HG03064 (cell line): ENCODE measurements at regions not wholly inside any gene's neighbourhood (a gene's known extent, or its start where the extent isn't known, plus 50 kb on each side); places are given as distances from the start of the nearest gene placed in this dataset.
A peak's percentile ranks its signal among the peaks of the same experiment; 100 is the strongest.

Experiments
- ATAC-seq: cut with Tn5 transposase; IDR thresholded peaks from one replicate; pipeline ENCODE4 v1.9.1; 2021; ENCODE audit warnings: low read depth; ENCODE audit not compliant: unreplicated experiment

DNA sequence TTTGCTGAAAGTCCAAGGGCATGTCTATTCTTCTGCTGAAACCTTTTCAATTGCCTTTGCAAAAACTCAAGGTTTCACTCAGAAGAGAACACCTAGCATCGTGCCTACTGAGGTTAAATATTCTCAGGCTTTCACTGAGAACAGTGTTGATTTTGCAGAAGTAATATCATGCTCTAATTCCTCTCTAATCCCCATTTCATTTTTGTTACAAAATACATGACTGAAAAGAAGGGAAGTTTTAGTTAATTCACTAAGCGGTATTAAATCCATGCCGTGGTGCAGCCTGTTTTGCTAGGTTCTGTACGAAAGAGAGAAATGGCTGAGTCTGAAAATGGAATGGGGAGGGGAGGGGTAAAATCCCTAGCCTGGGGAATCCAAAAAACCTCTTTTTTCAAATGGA, 163.2 kb upstream of the CAMK1G start:
- ATAC-seq, result no peak

DNA sequence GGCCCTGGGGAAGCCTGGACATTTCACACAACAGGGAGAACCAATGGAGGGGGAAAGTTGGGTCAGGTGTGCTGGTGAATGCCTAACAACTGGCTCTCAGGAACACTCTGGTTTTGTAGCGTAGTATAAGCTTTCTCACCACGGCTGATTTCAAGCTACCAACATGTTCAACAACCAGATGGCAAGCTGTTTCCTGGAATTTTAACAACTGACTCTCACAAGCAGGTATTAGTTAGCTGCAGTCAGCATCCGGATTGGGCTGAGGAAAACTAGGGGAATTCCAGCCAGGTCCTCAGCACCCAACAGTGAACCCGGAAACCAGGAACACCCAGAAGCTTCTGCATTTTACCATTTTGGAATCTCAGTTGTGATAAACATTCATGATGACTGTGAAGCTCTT, 162.3 kb upstream of the CAMK1G start:
- no peak for ATAC-seq

GRCh38 chr1:209421978-209422680, 161.4 kb upstream of the CAMK1G start:
- ATAC-seq, result no peak

DNA sequence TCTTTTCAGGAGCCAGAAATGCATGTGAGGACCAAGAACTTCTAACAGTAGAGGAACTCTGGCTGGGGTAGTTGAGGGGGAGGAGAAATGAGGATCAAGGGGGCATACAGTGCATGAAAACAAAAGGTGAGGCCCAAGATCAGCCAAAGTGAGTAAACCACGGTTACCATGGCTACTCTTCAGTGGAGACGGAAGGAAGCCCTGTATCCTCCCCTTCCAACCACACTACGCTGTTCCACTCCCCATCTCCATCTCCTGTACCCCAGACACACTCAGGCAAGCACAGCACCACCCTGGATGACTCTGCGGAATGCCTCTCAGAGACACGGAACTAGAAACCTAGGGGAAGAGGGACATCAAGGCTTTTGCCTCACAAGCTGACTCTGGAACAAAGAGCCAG, 157.6 kb upstream of the CAMK1G start:
- ATAC-seq, result no peak

DNA sequence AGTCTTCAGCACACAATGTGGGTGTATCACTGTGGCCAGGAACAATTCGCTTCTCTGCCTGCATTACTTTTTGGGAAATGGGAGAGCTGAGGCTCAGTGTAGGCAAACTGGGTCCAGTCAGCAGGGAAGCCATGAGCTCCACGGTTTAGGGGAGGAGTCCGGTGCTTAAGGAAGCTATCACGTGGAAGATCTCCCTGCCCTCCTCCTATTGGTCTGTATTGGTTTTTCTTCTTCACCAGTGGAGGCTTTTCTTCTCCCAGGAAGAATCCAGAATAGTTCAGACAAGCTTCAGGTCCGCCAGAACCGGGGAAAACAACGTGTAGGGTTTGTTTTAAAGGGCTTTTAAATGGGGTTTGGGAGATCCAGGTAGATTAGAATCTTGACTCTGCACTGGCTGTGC, 156.2 kb upstream of the CAMK1G start:
- ATAC-seq, result no peak

GRCh38 chr1:209427811-209428210, 155.7 kb upstream of the CAMK1G start:
- no peak for ATAC-seq

GRCh38 chr1:209428241-209428921, 155.1 kb upstream of the CAMK1G start:
- ATAC-seq, result no peak

- ATAC-seq, result no peak
These were observed 153.9 kb upstream of the CAMK1G start for GRCh38 chr1:209429611-209430010.

DNA sequence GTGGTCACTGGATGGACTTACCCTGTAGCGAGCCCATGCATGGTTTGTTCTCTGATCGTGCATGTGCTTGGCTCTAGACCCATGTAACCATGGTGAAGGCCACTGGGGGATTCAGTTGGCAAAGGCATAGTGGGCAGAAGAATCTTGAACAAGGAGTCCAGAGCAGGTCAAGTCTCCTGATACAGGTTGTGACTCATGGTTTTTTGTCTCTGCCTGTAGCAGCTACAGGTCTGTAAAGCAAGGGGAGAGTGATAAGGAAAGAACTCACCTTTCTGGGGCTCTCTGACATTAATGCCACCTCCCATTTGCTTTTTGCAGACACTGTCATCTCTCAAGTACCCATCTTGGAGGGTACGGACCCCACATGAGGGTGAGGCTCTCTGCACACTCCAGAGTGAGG, 153.4 kb upstream of the CAMK1G start:
- ATAC-seq, result no peak

GRCh38 chr1:209430821-209431259, 152.7 kb upstream of the CAMK1G start:
- no peak for ATAC-seq

DNA sequence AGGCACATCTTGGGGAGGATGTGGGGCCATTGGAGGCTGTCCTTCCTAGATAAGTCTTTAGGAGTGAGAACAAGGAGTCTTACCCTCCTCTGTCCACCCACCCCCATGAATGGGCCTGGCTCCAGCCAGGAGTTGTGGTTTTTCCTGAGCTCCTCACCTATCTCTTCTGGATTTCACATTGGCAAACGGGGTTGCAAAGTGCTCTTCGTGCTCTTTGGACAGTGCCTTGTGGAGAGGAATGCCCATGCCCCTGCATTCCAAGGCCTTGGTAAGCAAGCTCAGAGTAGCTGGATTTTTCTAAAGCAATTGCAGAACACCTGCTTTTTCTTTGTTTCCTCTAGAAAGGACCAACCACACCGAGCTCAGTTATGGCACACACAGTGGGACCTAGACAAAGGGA, 152.1 kb upstream of the CAMK1G start:
- no peak for ATAC-seq

DNA sequence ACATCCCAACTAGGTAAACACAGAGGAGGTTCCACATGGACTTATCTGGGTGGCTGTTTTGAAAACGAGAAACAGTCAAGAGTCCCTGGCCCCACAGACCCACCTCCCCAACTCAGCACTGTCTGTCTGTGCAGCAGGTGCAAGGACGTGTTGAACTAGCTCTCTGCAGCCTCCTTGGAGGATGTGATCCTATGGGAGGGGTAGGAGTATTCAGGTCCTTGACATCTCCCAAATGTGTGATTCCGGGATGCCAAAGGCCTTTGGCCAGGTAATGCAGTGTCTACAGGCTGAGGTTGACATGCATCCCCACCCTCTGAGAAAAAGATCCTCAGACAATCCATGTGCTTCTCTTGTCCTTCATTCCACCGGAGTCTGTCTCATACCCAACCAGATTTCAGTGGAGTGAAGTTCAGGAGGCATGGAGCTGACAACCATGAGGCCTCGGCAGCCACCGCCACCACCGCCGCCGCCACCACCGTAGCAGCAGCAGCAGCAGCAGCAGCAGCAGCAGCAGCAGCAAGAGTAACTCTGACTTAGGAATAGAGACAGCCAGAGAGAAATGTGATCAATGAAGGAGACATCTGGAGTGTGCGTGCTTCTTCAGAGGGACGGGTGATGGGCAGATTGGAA, 151.6 kb upstream of the CAMK1G start:
- no peak for ATAC-seq

- no peak for ATAC-seq
These were observed 151.1 kb upstream of the CAMK1G start for GRCh38 chr1:209432443-209432825.

GRCh38 chr1:209433649-209434031, 149.9 kb upstream of the CAMK1G start:
- no peak for ATAC-seq

- ATAC-seq, result no peak
These were observed 149.4 kb upstream of the CAMK1G start for GRCh38 chr1:209434066-209434465.

DNA sequence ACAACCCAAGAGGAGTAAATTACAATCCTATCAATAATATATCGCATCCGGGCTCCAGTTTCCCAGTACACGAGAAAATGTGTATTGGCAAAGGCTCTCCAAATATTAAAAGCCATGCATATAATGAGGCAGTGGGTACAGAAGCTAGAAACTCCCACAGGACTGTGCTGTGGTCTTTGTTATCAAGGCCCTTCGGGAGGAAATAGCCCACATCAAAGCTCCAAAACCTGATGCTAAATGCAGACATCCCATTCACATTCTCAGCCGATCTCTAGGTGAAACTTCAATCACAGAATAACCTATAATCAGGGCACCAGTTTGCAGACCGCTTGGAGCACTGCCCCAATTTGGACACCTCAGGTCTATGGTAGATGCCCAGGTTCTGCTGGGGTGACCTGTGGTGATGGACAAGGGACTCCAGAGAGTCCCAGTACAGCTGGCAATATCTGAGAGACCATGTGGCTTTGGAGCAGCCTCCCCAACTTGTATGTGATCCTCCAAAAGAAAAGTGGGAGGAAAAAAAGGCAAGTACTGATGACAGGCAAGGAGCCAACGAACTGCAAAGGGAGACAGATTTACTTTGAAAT, 148.8 kb upstream of the CAMK1G start:
- ATAC-seq, result no peak

- ATAC-seq, result peak; percentile 61
These were observed 147.6 kb upstream of the CAMK1G start for GRCh38 chr1:209435654-209436566.

DNA sequence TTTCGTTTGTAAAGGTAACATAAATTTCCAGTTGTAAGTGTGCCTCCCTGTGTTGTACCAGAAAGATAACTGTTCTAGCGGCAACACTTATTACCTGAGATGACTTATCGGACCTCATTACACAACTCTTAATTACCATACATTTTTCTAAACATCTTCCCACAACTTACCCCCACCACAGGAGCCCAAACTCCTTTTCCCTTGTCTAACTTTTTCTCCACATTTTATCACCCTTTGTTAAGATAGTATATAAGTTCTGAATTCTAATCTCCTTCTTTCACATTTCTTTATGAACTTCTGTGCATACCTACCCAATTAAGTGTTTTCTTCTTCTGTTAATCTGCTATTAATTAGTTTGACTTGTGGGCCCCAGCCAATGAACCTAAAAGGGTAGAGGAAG, 143.7 kb upstream of the CAMK1G start:
- ATAC-seq, result no peak

DNA sequence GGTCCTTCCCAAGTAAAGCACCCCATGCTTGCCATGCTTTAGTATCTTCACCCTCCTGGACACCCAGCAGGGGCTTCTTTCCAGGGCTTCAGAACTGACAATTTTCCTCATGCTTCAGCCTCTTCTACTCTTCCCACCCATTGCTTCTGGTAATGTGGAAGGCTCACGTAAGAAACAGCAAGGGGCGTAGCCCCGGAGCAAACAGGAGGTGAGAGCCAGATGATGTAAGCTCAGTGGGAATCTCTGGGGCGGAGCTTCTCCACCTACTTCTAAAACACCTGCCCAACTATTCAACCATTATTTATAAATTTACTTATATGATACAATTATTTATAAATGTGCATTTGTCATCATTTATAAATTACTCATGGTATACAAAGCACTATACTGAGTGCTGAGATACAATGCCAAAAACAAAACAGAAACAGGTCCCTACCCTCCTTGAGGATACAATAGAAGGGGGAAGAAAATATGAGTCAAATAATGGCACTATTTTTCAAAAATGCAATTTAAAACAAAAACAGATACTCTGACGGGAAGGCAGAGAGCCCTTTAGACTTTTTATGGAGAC, 140.1 kb upstream of the CAMK1G start:
- ATAC-seq, result no peak

DNA sequence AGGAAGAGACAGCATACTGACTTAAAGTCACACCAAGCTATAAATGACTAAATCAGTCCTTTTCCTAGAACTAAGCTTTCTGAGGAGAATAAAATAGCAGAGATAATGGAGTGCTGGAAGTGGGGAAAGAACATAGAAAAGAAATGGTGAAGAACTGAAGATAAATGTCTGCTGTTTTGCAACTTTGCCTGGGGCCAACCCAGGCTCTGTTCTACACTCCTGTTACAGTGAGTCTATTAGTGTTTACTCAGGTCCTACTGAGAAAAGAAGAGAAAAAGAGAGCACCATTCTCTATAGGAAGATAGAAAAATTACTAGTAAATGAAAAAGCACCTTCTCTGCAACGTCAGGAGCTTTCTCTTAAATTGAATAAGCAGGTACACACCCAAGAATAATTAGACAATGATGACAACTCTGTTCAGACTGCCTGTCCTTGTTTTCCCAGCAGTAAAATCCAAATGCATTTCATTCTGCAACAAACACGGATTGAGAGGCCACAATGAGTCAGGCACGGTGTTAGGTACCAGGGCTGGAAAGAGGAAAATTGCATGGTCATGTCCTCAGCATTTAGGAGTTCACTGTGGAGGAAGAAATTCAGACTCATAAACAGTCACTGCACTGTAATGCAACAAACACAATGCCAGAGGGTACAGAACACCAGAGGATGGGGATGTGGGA, 139.4 kb upstream of the CAMK1G start:
- ATAC-seq, result no peak
